ENCODE measurements at regions not wholly inside any gene's neighbourhood (a gene's known extent, or its start where the extent isn't known, plus 50 kb on each side); places are given as distances from the start of the nearest gene placed in this dataset.

- TF ChIP-seq ZNF462 (CRISPR knock-in tag; IDR thresholded peaks at IDR 0.05): no peak
- no peak for TF ChIP-seq EZH2phosphoT487 (IDR thresholded peaks at IDR 0.05; ENCODE audit: unreplicated experiment)
Observed at GRCh38 chr5:54845567-54845941, 139.8 kb downstream of the ESM1 start (continued).

- ATAC-seq (no peak), DNase-seq (ENCODE audit: low spot score) (peak; percentile 59)
- Histone ChIP-seq H4K20me1 (replicated peaks; ENCODE audit: insufficient read depth) (no peaks in the 10 kb centered on the region), H3K27ac (ENCODE audit: low read depth) (no peak overlapping the region), H3K79me2 (replicated peaks; ENCODE audit: insufficient read depth) (no peaks in the 10 kb centered on the region), H3K27me3 (ENCODE audit: insufficient read depth) (no peaks in the 10 kb centered on the region), H3K4me3 (no peak overlapping the region), H3F3A (replicated peaks; ENCODE audit: low read depth) (no peaks in the 10 kb centered on the region), H3K9me2 (ENCODE audit: insufficient read depth) (no peaks in the 10 kb centered on the region), H2AFZ (peak overlapping the region; percentile 18), H3K36me3 (ENCODE audit: insufficient read depth) (no peaks in the 10 kb centered on the region), H3K4me1 (ENCODE audit: insufficient read depth) (no peaks in the 10 kb centered on the region), H3K4me2 (no peak overlapping the region)
- no peaks in the 10 kb centered on the region for H3K27me3 Mint-ChIP-seq (ENCODE audit: insufficient read depth, low read depth, poor library complexity)
- H3K9me3 Mint-ChIP-seq: no peaks in the 10 kb centered on the region
- no peaks in the 10 kb centered on the region for H3K36me3 Mint-ChIP-seq (ENCODE audit: low read depth)
- TF ChIP-seq CREB1 (CRISPR knock-in tag; IDR thresholded peaks at IDR 0.05; ENCODE audit: low read depth) (no peak), CTCF (conservative IDR thresholded peaks at IDR 0.05; ENCODE audit: low read depth in 2 of 2) (peak in 1 of 2 experiments; percentile 78; a peak in 3 of 4 replicates), ZNF114 (CRISPR knock-in tag; IDR thresholded peaks at IDR 0.05) (no peak)
- no peak overlapping the region for H3K27ac Mint-ChIP-seq
- H3K4me1 Mint-ChIP-seq: peaks cover 4% of the 10 kb centered on the region; the same call in 2 of the 3 replicates
- no peak overlapping the region for H3K4me3 Mint-ChIP-seq
Observed at GRCh38 chr5:54844905-54845566, 140.4 kb downstream of the ESM1 start.

Data from GM23338 (cell line).